ENCODE measurements at regions not wholly inside any gene's neighbourhood (a gene's known extent, or its start where the extent isn't known, plus 50 kb on each side); places are given as distances from the start of the nearest gene placed in this dataset.

GRCh38 chr6:167769408-167770190, 57.1 kb upstream of the AFDN start:
- no peak overlapping the region for H3K27ac Mint-ChIP-seq (ENCODE audit: unreplicated experiment)
- no peak for DNase-seq (ENCODE audit: low read depth, low spot score)
- H3K4me1 Mint-ChIP-seq: no peaks in the 10 kb centered on the region
- peaks cover 70% of the 10 kb centered on the region for H3K27me3 Mint-ChIP-seq (ENCODE audit: low read depth)
- no peak for TF ChIP-seq CTCF (conservative IDR thresholded peaks at IDR 0.05)
- no peaks in the 10 kb centered on the region for H3K36me3 Mint-ChIP-seq (ENCODE audit: low read depth)
- no peaks in the 10 kb centered on the region for H3K9me3 Mint-ChIP-seq
- H3K4me3 Mint-ChIP-seq: no peak overlapping the region

GRCh38 chr6:167770291-167770955, 56.3 kb upstream of the AFDN start:
- Mint-ChIP-seq H3K4me3 (no peak overlapping the region), H3K4me1 (no peaks in the 10 kb centered on the region), H3K36me3 (ENCODE audit: low read depth) (no peaks in the 10 kb centered on the region), H3K9me3 (no peaks in the 10 kb centered on the region), H3K27ac (ENCODE audit: unreplicated experiment) (no peak overlapping the region), H3K27me3 (ENCODE audit: low read depth) (peaks cover 64% of the 10 kb centered on the region)
- no peak for DNase-seq (ENCODE audit: low read depth, low spot score)
- TF ChIP-seq CTCF (conservative IDR thresholded peaks at IDR 0.05): no peak

- no peak overlapping the region for H3K27ac Mint-ChIP-seq (ENCODE audit: unreplicated experiment)
- no peak overlapping the region for H3K4me3 Mint-ChIP-seq
- peaks cover 15% of the 10 kb centered on the region for H3K4me1 Mint-ChIP-seq
- no peaks in the 10 kb centered on the region for H3K9me3 Mint-ChIP-seq
- H3K27me3 Mint-ChIP-seq (ENCODE audit: low read depth): peaks cover 43% of the 10 kb centered on the region
- TF ChIP-seq CTCF (conservative IDR thresholded peaks at IDR 0.05): no peak
- DNase-seq (ENCODE audit: low read depth, low spot score): no peak
- H3K36me3 Mint-ChIP-seq (ENCODE audit: low read depth): no peaks in the 10 kb centered on the region
Observed at GRCh38 chr6:167774881-167775280, 51.8 kb upstream of the AFDN start.

GRCh38 chr6:167776906-167777627, 49.6 kb upstream of the AFDN start:
- Mint-ChIP-seq H3K36me3 (ENCODE audit: low read depth) (no peaks in the 10 kb centered on the region), H3K9me3 (no peaks in the 10 kb centered on the region), H3K27ac (ENCODE audit: unreplicated experiment) (no peak overlapping the region), H3K4me3 (no peak overlapping the region), H3K4me1 (peaks cover 15% of the 10 kb centered on the region), H3K27me3 (ENCODE audit: low read depth) (peaks cover 37% of the 10 kb centered on the region)
- no peak for DNase-seq (ENCODE audit: low read depth, low spot score)
- TF ChIP-seq CTCF (conservative IDR thresholded peaks at IDR 0.05): no peak
